Hematopoietic multipotent progenitor cell treated with erythropoietin and hydrocortisone succinate and interleukin-3 and kit ligand, for 6 days (in vitro differentiated cells): ENCODE measurements at regions not wholly inside any gene's neighbourhood (a gene's known extent, or its start where the extent isn't known, plus 50 kb on each side); places are given as distances from the start of the nearest gene placed in this dataset.
A peak's percentile ranks its signal among the peaks of the same experiment; 100 is the strongest.
"Not testable (repeated sequence)": the region's sequence is repeated elsewhere in the genome, so short reads cannot be mapped to it uniquely, and the experiment has no call there.

Experiments used
- DNase-seq: peaks from one replicate; pipeline ENCODE4 v3.0.0-alpha.2; 2015

DNA sequence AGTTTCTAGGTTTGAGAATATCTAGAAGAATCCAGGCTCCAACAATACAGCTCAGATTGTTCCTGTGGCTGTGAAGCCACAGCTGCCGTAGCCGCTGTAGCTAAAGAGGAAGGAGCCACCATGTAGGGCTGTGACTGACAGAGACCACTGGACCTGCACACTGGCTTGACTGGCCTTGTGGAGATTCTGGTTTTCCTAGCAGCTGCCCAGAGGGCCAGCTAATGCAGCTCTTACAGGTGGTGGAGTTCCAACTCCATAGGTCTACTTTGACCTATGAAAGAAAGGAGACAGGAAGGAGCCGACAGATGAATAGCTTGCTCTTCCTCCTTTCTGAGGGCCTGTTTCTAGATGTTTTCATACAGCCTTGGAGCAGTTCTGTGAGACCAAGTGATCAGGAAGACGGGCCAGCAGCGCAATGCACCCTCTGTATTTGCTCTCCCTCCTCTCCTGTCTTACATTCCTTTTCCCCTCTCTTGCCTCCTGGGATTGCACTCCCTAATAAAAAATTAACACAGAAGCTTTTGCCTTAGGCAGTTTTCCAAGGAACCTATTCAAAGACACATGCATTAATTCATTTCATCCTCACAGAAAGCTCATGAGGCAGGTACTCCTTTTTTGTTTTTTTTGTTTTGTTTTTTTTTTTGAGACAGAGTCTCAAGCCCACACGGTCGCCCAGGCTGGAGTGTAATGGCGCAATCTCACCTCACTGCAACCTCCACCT is 51.8 kb upstream of the MYB start:
- DNase-seq, result peak; percentile 53

GRCh38 chr6:135128268-135128914 is 52.7 kb upstream of the MYB start:
- peak; percentile 69 for DNase-seq

- no peak for DNase-seq
Observed at GRCh38 chr6:135126729-135127128, 54.4 kb upstream of the MYB start.

- DNase-seq, result no peak
Observed at GRCh38 chr6:135126034-135126433, 55.1 kb upstream of the MYB start.

GRCh38 chr6:135121434-135121833 is 59.7 kb upstream of the MYB start:
- DNase-seq, result no peak

GRCh38 chr6:135118134-135118730 is 62.9 kb upstream of the MYB start:
- DNase-seq, result peak; percentile 97

GRCh38 chr6:135117413-135117968 is 62.9 kb upstream of the HBS1L start:
- no peak for DNase-seq

- DNase-seq, result no peak
Observed at GRCh38 chr6:135116571-135116970, 61.9 kb upstream of the HBS1L start.

GRCh38 chr6:135115834-135116233 is 61.2 kb upstream of the HBS1L start:
- DNase-seq, result peak; percentile 54

DNA sequence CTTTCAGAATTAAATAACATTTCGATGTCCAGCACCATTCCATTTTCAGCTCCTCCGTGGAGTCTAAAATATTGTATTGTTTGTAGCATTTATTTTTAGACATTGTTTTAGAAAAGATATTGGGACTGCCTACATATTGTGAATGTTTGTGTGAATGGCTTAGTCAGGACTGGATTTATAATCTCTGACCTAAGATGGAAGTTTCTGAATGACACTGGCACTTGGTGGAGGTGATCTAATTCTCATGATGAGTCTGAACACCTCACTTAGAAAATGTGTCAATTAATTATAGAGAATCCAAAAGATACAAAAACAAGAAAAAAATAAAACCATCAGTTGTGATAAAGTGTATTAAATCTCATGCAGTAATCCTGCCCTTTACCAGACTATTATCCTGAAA is 60.8 kb upstream of the HBS1L start:
- DNase-seq, result no peak

GRCh38 chr6:135114355-135115145 is 59.9 kb upstream of the HBS1L start:
- DNase-seq, result no peak

DNA sequence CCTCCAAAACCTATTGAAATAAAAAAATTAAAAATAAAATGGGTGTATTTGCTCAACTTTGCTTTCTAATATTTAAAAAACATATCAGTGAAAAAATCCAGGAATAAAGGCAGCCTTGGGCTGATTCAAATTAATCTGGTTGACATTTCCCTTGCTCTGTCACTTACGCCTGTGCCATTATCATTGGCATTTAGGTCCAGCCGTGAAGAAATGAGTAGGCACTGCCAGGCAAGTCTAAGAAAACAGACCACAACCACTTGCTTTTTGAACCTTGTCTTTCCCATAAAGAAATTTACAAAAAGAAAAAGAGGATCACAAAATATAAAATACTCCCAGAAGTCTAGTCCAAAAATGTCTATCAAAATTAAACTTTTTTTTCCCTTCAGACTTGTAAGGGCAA is 59.2 kb upstream of the HBS1L start:
- DNase-seq, result no peak

- not testable (repeated sequence) for DNase-seq
Observed at GRCh38 chr6:135112951-135113350, 58.3 kb upstream of the HBS1L start.

DNA sequence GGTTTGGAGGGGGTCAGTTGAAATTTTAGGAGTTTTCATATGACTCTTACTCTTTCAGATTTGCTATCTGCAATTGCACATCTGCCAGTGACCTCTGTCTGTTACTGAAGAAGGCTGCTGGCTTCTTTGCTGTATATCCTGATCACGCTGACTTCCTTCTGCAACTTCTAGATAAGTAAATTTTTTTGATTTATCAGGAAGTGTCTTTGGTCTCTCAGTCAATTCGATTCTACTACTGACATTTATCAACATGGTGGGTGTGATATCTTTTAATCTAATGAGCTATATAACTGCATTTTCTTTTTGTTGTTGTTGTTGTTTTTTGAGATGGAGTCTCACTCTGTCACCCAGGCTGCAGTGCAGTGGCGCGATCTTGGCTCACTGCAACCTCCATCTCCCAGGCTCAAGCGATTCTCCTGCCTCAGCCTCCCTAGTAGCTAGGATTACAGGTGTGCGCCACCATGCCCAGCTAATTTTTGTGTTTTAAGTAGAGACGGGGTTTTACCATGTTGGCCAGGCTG is 55.7 kb upstream of the HBS1L start:
- DNase-seq, result peak; percentile 96

- no peak for DNase-seq
Observed at GRCh38 chr6:135109761-135110160, 55.1 kb upstream of the HBS1L start.

GRCh38 chr6:135108692-135109091 is 54.1 kb upstream of the HBS1L start:
- no peak for DNase-seq

- no peak for DNase-seq
Observed at GRCh38 chr6:135106611-135107010, 52.0 kb upstream of the HBS1L start.

DNA sequence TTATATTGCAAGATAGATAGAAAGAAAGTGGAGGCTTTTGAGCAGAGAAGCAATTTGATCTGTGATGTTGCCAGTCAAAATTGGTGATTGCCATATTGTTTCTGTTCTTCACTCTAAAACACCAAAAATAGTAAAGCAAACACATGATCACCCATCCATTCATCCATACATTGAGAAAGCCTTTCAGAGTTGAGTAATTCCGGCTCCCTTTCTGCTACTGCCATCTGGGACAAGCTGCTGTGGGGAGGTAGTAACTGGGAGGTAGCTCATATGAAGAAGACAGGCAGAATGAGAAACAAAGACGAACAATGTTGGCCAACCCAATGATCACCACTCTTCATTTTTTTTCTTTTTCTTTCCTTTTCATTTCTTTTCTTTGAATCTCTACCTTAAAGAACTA is 51.1 kb upstream of the HBS1L start:
- DNase-seq, result no peak

DNA sequence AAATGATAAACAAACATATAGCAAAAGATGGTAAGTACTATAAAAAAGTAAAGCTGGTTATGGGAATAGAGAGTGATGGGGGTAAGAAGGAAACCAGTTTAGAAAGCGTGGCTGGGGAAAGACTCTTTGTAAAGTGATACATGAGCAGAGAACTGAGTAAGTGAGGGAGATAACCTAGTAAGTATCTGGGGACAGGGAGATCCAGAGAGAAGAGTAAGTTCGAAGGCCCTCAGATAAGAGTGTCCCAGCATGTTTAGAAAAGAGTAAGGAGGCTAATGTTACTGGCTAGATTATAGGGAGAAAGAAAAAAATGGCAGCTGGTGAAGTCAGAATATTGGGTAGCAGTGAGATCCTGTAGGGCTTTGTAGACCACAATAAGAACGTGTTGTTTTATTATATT is 50.7 kb upstream of the HBS1L start:
- DNase-seq, result no peak
